PFSK-1 (cell line): ENCODE measurements at regions not wholly inside any gene's neighbourhood (a gene's known extent, or its start where the extent isn't known, plus 50 kb on each side); places are given as distances from the start of the nearest gene placed in this dataset.

Experiments
- FOXP2 ChIP-seq: optimal IDR thresholded peaks from 2 replicates; pipeline ENCODE3; 2011; ENCODE audit warnings: borderline replicate concordance, control low read depth, inconsistent platforms; ENCODE audit not compliant: insufficient read depth; ENCODE audit errors: extremely low read length, extremely low read depth
- POLR2AphosphoS5 ChIP-seq: IDR thresholded peaks from 2 replicates; pipeline ENCODE4 v1.6.1; 2012; ENCODE audit warnings: low read depth, mild to moderate bottlenecking, control low read depth, low read length, moderate library complexity
- REST ChIP-seq, 2 experiments: IDR thresholded peaks; 2 replicates each; pipeline versions ENCODE4 v1.6.1 to v1.8.0; 2011 to 2012; ENCODE audit warnings: low read depth in 2 of 2, low read length in 2 of 2, control low read depth in 1 of 2, inconsistent platforms in 1 of 2, mild to moderate bottlenecking in 1 of 2, moderate library complexity in 1 of 2; ENCODE audit not compliant: insufficient read depth in 1 of 2
- SIN3A ChIP-seq: IDR thresholded peaks from 2 replicates; pipeline ENCODE4 v1.6.1; 2012; ENCODE audit warnings: mild to moderate bottlenecking, low read length, moderate library complexity, borderline replicate concordance; ENCODE audit not compliant: insufficient read depth
- TAF1 ChIP-seq: IDR thresholded peaks from 2 replicates; pipeline ENCODE4 v1.6.1; 2012; ENCODE audit warnings: low read length, control low read depth, borderline replicate concordance; ENCODE audit not compliant: insufficient read depth

DNA sequence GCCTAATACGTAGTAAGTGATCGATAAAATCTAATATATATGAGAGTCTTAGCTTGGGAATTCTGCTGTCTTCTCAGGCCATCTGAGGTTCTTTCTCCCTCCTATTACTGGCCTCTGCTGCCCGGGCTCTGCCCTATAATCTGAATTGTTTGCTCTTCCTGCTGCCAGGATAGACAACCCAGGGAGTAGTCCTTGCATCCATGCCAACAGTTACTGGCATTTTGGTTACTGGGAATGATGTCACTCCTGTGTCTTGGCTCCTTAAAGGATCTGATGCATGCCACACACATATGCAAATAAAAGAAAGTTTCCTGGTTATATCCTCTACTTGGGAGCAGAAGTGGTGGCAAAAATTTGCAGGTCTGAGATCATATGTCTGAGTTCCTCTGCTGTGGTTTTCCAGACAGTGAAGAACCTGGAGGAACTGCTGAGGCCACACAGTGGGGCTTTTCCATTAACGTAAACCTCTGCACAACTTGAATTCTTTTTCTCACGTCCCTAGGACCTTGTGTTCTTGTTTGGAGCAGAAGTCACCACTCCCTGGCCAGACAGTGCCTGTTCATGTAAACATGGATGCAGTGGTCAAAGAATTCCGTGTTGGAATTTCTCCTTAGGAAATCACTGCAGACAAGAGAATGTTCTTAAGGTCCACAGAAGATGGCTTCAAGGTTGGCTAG is 320.6 kb upstream of the TBX3 start:
- no peak for TF ChIP-seq FOXP2
- TF ChIP-seq TAF1, result no peak
- TF ChIP-seq POLR2AphosphoS5, result no peak
- TF ChIP-seq REST (IDR thresholded peaks at IDR 0.05; ENCODE audit: insufficient read depth in 1 of 2, low read depth in 2 of 2, low read length in 2 of 2), result no peak
- no peak for TF ChIP-seq SIN3A

DNA sequence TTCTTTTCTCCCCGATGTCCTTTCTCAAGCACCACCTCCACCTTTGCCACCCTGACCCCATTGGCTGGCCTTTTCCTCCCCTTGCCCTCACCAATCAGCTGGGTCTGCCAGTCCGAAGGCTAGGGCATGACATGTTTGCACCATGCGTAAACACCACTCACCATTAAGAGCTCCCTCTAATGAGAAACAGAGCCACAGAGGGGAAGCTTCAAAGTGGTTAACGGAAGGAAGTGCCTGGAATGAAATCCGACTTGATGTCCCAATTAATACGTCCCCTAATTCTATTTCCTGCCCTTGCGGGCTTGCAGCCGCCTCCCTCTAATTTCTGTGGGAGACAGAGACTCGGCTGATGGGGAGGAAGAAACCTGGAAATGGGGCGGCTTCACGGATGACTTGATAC is 318.5 kb upstream of the TBX3 start:
- no peak for TF ChIP-seq REST (IDR thresholded peaks at IDR 0.05; ENCODE audit: insufficient read depth in 1 of 2, low read depth in 2 of 2, low read length in 2 of 2)
- no peak for TF ChIP-seq POLR2AphosphoS5
- no peak for TF ChIP-seq TAF1
- TF ChIP-seq FOXP2, result no peak
- TF ChIP-seq SIN3A, result no peak

DNA sequence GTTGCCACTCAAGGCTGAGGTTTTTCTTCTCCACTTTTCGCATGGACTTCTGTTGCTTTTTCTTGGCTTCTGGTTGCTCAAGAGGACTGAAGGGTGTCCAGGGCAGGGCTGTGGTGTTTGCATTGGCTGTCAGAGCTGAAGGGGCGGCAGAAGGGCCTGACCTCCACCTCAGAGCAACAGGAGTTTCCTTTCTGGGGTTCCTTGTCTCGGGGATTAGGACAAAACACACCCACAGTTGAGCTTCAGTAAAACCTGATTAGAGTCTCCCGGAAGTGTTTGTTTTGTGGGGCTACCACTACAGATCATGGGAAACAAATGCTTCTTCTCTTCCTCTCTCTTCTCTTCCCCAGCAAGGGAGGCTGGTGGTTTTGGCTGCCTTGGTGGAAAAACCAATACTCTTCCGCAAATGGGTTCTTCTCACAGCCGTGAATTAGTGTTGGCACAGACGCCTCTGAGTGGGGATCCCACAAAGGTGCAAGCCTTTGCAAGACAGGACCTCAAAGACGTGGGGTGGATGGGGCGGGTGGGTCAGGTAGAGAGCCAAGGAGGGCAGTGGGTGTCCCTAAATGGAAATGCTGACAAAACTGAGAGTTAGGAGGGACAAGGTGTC is 317.7 kb upstream of the TBX3 start:
- TF ChIP-seq SIN3A, result no peak
- TF ChIP-seq FOXP2, result no peak
- no peak for TF ChIP-seq POLR2AphosphoS5
- no peak for TF ChIP-seq TAF1
- TF ChIP-seq REST (IDR thresholded peaks at IDR 0.05; ENCODE audit: insufficient read depth in 1 of 2, low read depth in 2 of 2, low read length in 2 of 2), result no peak

DNA sequence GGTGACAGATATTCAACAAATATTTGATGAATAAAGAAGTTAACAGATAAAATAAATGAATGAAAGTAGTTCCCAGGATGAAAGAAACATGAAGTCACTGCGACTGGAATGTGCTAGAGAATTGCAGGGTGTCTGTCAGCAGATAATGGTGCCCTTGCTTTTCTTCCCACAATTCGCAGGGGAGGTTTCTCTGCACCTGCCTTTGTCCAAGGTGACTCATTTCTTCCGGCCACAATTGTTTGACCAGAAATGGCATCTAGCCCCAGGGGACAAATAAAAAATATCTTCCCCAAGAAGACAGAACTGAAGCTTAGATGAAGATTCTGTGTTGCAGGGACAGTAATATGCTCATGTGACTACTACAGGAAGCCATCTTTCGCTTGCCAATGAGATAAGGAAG is 316.1 kb upstream of the TBX3 start:
- TF ChIP-seq SIN3A, result no peak
- no peak for TF ChIP-seq FOXP2
- TF ChIP-seq TAF1, result no peak
- no peak for TF ChIP-seq REST (IDR thresholded peaks at IDR 0.05; ENCODE audit: insufficient read depth in 1 of 2, low read depth in 2 of 2, low read length in 2 of 2)
- TF ChIP-seq POLR2AphosphoS5, result no peak
